ENCODE measurements at regions not wholly inside any gene's neighbourhood (a gene's known extent, or its start where the extent isn't known, plus 50 kb on each side); places are given as distances from the start of the nearest gene placed in this dataset.

GRCh38 chr2:172373076-172373475 lies 54.3 kb upstream of the ITGA6 start:
- Histone ChIP-seq H3K79me2 (ENCODE audit: insufficient read depth, low read length) (no peaks in the 10 kb centered on the region), H3F3A (ENCODE audit: insufficient read depth, low read length) (no peaks in the 10 kb centered on the region), H3K4me2 (ENCODE audit: low read length) (no peak overlapping the region), H4K20me1 (ENCODE audit: insufficient read depth, low read length) (no peaks in the 10 kb centered on the region), H2AFZ (ENCODE audit: low read length) (no peak overlapping the region), H3K9me3 (ENCODE audit: low read length) (no peaks in the 10 kb centered on the region), H3K9ac (ENCODE audit: low read length) (no peak overlapping the region), H3K4me1 (ENCODE audit: insufficient read depth, low read length, severe bottlenecking) (no peaks in the 10 kb centered on the region), H3K36me3 (ENCODE audit: insufficient read depth, low read length) (no peaks in the 10 kb centered on the region), H3K9me2 (ENCODE audit: low read depth, low read length) (no peaks in the 10 kb centered on the region), H3K4me3 (ENCODE audit: low read depth, low read length, poor library complexity, severe bottlenecking) (no peak overlapping the region), H3K27ac (ENCODE audit: low read depth, low read length, poor library complexity, severe bottlenecking) (no peak overlapping the region), H3K27me3 (ENCODE audit: insufficient read depth, low read length) (no peaks in the 10 kb centered on the region)
- TF ChIP-seq EZH2 (IDR thresholded peaks at IDR 0.05; ENCODE audit: borderline replicate concordance, low read length) (no peak), CTCF (IDR thresholded peaks at IDR 0.05; ENCODE audit: low read length) (no peak)

DNA sequence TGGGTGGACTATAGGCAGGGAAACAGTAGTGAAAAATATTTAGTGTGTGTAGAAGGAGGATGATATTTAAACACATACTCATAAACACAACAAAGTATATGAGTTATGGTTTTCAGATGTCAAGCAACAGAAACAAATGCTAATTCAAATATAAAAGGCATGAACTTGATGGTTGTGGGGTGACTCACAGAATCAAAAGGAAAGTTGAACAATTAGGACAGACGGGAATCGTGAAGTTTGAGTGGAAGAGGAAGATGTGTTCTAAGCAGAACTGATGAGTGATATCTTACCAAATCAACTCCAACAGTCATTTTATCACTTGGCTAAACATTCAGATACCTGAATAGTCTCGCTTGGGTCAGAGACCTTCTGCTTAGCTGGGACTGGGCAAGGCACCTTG lies 53.6 kb upstream of the ITGA6 start:
- no peaks in the 10 kb centered on the region for H4K20me1 ChIP-seq (ENCODE audit: insufficient read depth, low read length)
- H3K27me3 ChIP-seq (ENCODE audit: insufficient read depth, low read length), result no peaks in the 10 kb centered on the region
- H3K9ac ChIP-seq (ENCODE audit: low read length), result no peak overlapping the region
- H3K4me3 ChIP-seq (ENCODE audit: low read depth, low read length, poor library complexity, severe bottlenecking), result no peak overlapping the region
- H3F3A ChIP-seq (ENCODE audit: insufficient read depth, low read length), result no peaks in the 10 kb centered on the region
- H3K9me2 ChIP-seq (ENCODE audit: low read depth, low read length), result no peaks in the 10 kb centered on the region
- H3K4me1 ChIP-seq (ENCODE audit: insufficient read depth, low read length, severe bottlenecking), result no peaks in the 10 kb centered on the region
- no peak for TF ChIP-seq CTCF (IDR thresholded peaks at IDR 0.05; ENCODE audit: low read length)
- TF ChIP-seq EZH2 (IDR thresholded peaks at IDR 0.05; ENCODE audit: borderline replicate concordance, low read length), result no peak
- H3K36me3 ChIP-seq (ENCODE audit: insufficient read depth, low read length), result no peaks in the 10 kb centered on the region
- H3K4me2 ChIP-seq (ENCODE audit: low read length), result no peak overlapping the region
- H2AFZ ChIP-seq (ENCODE audit: low read length), result no peak overlapping the region
- H3K79me2 ChIP-seq (ENCODE audit: insufficient read depth, low read length), result no peaks in the 10 kb centered on the region
- no peak overlapping the region for H3K27ac ChIP-seq (ENCODE audit: low read depth, low read length, poor library complexity, severe bottlenecking)
- H3K9me3 ChIP-seq (ENCODE audit: low read length), result no peaks in the 10 kb centered on the region

DNA sequence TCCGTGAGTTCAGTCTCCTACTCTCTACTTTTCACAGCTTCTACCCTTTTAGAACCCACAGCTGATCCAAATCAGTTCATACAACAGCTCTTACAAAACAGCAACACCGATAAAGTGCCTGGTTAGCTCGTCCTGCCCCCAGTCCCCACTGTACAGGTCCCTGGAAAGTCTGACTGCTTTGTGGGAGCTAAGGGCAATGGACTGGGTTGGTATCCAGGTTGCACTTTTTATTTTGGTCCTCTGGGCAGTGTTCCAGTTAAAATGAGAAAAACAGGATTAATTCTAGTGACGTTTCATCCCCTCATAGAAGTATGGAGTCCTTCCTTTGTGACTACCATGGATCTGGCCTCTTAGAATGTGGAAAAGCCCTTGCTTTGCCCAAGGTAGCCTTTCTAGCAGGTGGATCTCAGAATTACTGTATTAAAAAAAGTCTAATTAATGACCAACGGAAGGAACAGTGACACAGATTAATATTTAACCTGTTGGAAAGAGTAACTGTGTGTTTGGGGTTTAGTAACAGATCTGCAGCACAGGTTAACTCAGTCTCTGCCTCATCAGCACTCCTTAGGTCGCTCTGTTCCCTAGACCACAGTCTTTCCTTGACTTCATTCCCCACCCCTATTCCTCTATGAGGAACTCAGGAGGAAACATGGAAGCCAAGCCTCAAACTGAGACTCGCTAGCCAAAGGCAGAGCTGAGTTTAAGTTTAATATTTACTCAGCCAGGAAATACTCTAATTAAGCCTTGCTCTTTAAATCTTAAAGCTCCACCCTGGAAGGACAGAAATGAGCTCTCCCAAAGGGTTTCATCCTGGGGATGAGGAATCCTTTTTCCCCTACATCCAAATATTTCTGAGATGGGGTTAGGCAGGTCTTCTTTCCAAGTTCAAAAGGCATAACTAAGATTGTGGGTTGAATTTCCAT lies 52.8 kb upstream of the ITGA6 start:
- Histone ChIP-seq H4K20me1 (ENCODE audit: insufficient read depth, low read length) (no peaks in the 10 kb centered on the region), H3K27me3 (ENCODE audit: insufficient read depth, low read length) (no peaks in the 10 kb centered on the region), H3K4me2 (ENCODE audit: low read length) (no peak overlapping the region), H3K4me1 (ENCODE audit: insufficient read depth, low read length, severe bottlenecking) (no peaks in the 10 kb centered on the region), H2AFZ (ENCODE audit: low read length) (no peak overlapping the region), H3K36me3 (ENCODE audit: insufficient read depth, low read length) (no peaks in the 10 kb centered on the region), H3K4me3 (ENCODE audit: low read depth, low read length, poor library complexity, severe bottlenecking) (no peak overlapping the region), H3F3A (ENCODE audit: insufficient read depth, low read length) (no peaks in the 10 kb centered on the region), H3K27ac (ENCODE audit: low read depth, low read length, poor library complexity, severe bottlenecking) (no peak overlapping the region), H3K9ac (ENCODE audit: low read length) (no peak overlapping the region), H3K79me2 (ENCODE audit: insufficient read depth, low read length) (no peaks in the 10 kb centered on the region), H3K9me2 (ENCODE audit: low read depth, low read length) (no peaks in the 10 kb centered on the region), H3K9me3 (ENCODE audit: low read length) (0 out of 2 replicates have a peak, but pooled peaks cover 2% of the 10 kb centered on the region)
- no peak for TF ChIP-seq EZH2 (IDR thresholded peaks at IDR 0.05; ENCODE audit: borderline replicate concordance, low read length)
- no peak for TF ChIP-seq CTCF (IDR thresholded peaks at IDR 0.05; ENCODE audit: low read length)

Data from OCI-LY1 (cell line).